HepG2 (cell line): ENCODE measurements at regions not wholly inside any gene's neighbourhood (a gene's known extent, or its start where the extent isn't known, plus 50 kb on each side); places are given as distances from the start of the nearest gene placed in this dataset.

Experiments used
- ATAC-seq: fragments of 200-7000 bp; cut with Tn5 transposase; 3 replicates; pipeline ENCODE4 v1.9.1; 2020; ENCODE audit warnings: mild to moderate bottlenecking, moderate library complexity
- BruUV-seq: library from RNA; stranded (reverse); fragments of 400-500 nt; replicated peaks from 2 replicates; lab custom pipeline; 2021; lab: Mats Ljungman, UMichigan
- CTCF ChIA-PET: fragments of 300-600 bp; formaldehyde crosslinking; extraction: SDS; loops from one replicate; lab custom pipeline; 2021; ENCODE audit warnings: low total read pairs, inconsistent platforms, low intra/inter-chr PET ratio; lab: Yijun Ruan, JAX
- POLR2A ChIA-PET: fragments of 350-600 bp; sonication (Branson Sonifier 250); formaldehyde crosslinking; loops from one replicate; lab custom pipeline; 2020; ENCODE audit warnings: antibody characterized with exemption, inconsistent platforms; lab: Yijun Ruan, JAX
- DNase-seq: peaks from one replicate; pipeline ENCODE4 v3.0.0-alpha.2; 2015; ENCODE audit warnings: low spot score
- FAIRE-seq: peaks from 3 replicates; lab custom pipeline; 2011; peaks lifted over from hg19 to GRCh38; lab: Jason Lieb, UNC
- H2AFZ ChIP-seq: one replicate; pipeline ENCODE4 v1.6.1; 2011; ENCODE audit warnings: low read length, inconsistent platforms
- H3K27ac ChIP-seq: fragments of 300-600 bp; 3 replicates; pipeline ENCODE4 v1.8.0; 2011; ENCODE audit warnings: mixed run types, mild to moderate bottlenecking, mixed read lengths, low read length, inconsistent platforms; ENCODE audit not compliant: insufficient read depth; ENCODE audit errors: extremely low read length
- H3K27me3 ChIP-seq, 2 experiments: fragments of 200-600 bp in 1 of 2; 2 replicates in 1 of 2; 3 replicates in 1 of 2; pipeline versions ENCODE4 v1.6.0 to v1.8.0; 2011; ENCODE audit warnings: low read length in 2 of 2, mild to moderate bottlenecking in 2 of 2, moderate library complexity in 2 of 2, inconsistent platforms in 1 of 2; ENCODE audit not compliant: insufficient read depth in 2 of 2, control insufficient read depth in 1 of 2
- H3K36me3 ChIP-seq, 2 experiments: fragments of 200-600 bp in 1 of 2; replicated peaks in 1 of 2; 2 replicates in 1 of 2; 3 replicates in 1 of 2; pipeline versions ENCODE4 v1.5.1 to v1.8.0; 2011; ENCODE audit warnings: low read length in 2 of 2, inconsistent platforms in 1 of 2; ENCODE audit not compliant: insufficient read depth in 2 of 2, control insufficient read depth in 1 of 2
- H3K4me1 ChIP-seq: 2 replicates; pipeline ENCODE4 v1.5.1; 2012; ENCODE audit warnings: low read length, inconsistent platforms; ENCODE audit not compliant: insufficient read depth
- H3K4me2 ChIP-seq: 2 replicates; pipeline ENCODE4 v1.6.0; 2011; ENCODE audit warnings: low read depth, low read length, inconsistent platforms
- H3K4me3 ChIP-seq, 3 experiments: fragments of 200-600 bp in 1 of 3; sonication (generic), shearing (Covaris generic) in 1 of 3; replicated peaks in 1 of 3; 2 replicates each; pipeline ENCODE4 v1.5.1; 2011 to 2016; ENCODE audit warnings: low read length in 3 of 3, inconsistent platforms in 2 of 3, low read depth in 2 of 3, mild to moderate bottlenecking in 2 of 3, control low read depth in 1 of 3, mixed read lengths in 1 of 3; ENCODE audit not compliant: insufficient read depth in 1 of 3
- H3K79me2 ChIP-seq: one replicate; pipeline ENCODE4 v1.6.1; 2011; ENCODE audit warnings: low read length, inconsistent platforms; ENCODE audit not compliant: insufficient read depth
- H3K9ac ChIP-seq: 2 replicates; pipeline ENCODE4 v1.6.0; 2011; ENCODE audit warnings: mild to moderate bottlenecking, low read depth, low read length, inconsistent platforms; ENCODE audit not compliant: insufficient read depth
- H3K9me3 ChIP-seq: 2 replicates; pipeline ENCODE4 v1.5.1; 2012; ENCODE audit warnings: mild to moderate bottlenecking, low read length
- H4K20me1 ChIP-seq: 2 replicates; pipeline ENCODE4 v1.6.0; 2011; ENCODE audit warnings: inconsistent platforms, mild to moderate bottlenecking, low read length, moderate library complexity; ENCODE audit not compliant: insufficient read depth
- CHCHD3 ChIP-seq: sonication (generic); formaldehyde crosslinking; IDR thresholded peaks from 2 replicates; pipeline ENCODE4 v1.8.0; 2022; ENCODE audit warnings: mild to moderate bottlenecking, missing genetic modification reagents, moderate library complexity
- DDIT3 ChIP-seq: sonication (generic); formaldehyde crosslinking; IDR thresholded peaks from 2 replicates; pipeline ENCODE4 v1.4.0; 2020; ENCODE audit warnings: mild to moderate bottlenecking, missing genetic modification reagents
- E2F2 ChIP-seq: sonication (generic); formaldehyde crosslinking; IDR thresholded peaks from 2 replicates; pipeline ENCODE4 v1.4.0; 2020; ENCODE audit warnings: missing genetic modification reagents, borderline replicate concordance
- ISL2 ChIP-seq: sonication (generic); formaldehyde crosslinking; IDR thresholded peaks from 2 replicates; pipeline ENCODE4 v1.5.0; 2020; ENCODE audit warnings: missing genetic modification reagents
- NFKBIZ ChIP-seq: IDR thresholded peaks from 2 replicates; pipeline ENCODE4 v1.6.1; 2018; ENCODE audit warnings: missing genetic modification reagents, missing compliant biosample characterization
- ONECUT2 ChIP-seq: sonication (generic); formaldehyde crosslinking; IDR thresholded peaks from 2 replicates; pipeline ENCODE4 v1.4.0; 2020; ENCODE audit warnings: missing genetic modification reagents
- THRA ChIP-seq: sonication (generic); formaldehyde crosslinking; IDR thresholded peaks from 2 replicates; pipeline ENCODE4 v1.4.0; 2020; ENCODE audit warnings: missing genetic modification reagents, borderline replicate concordance
- ZBED4 ChIP-seq: sonication (generic); formaldehyde crosslinking; IDR thresholded peaks from 2 replicates; pipeline ENCODE4 v1.4.0; 2020; ENCODE audit warnings: missing genetic modification reagents, borderline replicate concordance
- ZKSCAN5 ChIP-seq: sonication (generic); formaldehyde crosslinking; IDR thresholded peaks from 2 replicates; pipeline ENCODE4 v1.5.1; 2020; ENCODE audit warnings: mild to moderate bottlenecking, missing genetic modification reagents
- ZNF256 ChIP-seq: sonication (generic); formaldehyde crosslinking; conservative IDR thresholded peaks from 2 replicates; pipeline ENCODE4 v1.4.0; 2020; ENCODE audit warnings: missing genetic modification reagents
- ZNF567 ChIP-seq: sonication (generic); formaldehyde crosslinking; IDR thresholded peaks from 2 replicates; pipeline ENCODE4 v1.8.1; 2023; ENCODE audit warnings: mild to moderate bottlenecking, missing genetic modification reagents, borderline replicate concordance
- ZNF574 ChIP-seq: sonication (generic); formaldehyde crosslinking; IDR thresholded peaks from 2 replicates; pipeline ENCODE4 v1.4.0; 2020; ENCODE audit warnings: missing genetic modification reagents
- WGBS: methylation state at CpG from one replicate; pipeline ENCODE4 v1.1.6; 2017; ENCODE audit warnings: low lambda C conversion rate; 5-methylcytosine and 5-hydroxymethylcytosine counted together
- in situ Hi-C: cut with HindIII; loops from 2 replicates; pipeline ENCODE4 v1.10.0; 2017; ENCODE audit warnings: low pct_unique_long_range_greater_than_20kb; ENCODE audit not compliant: extremely low pct_ligation_motif_present
- intact Hi-C: fragments of 100-400 bp; cut with micrococcal nuclease; formaldehyde crosslinking; loops from one replicate; pipeline ENCODE4 v1.10.0; 2022; ENCODE audit not compliant: unreplicated experiment

- no peak for TF ChIP-seq ZBED4 (CRISPR knock-in tag)
- TF ChIP-seq ISL2 (CRISPR knock-in tag): no peak
- no peak for TF ChIP-seq E2F2 (CRISPR knock-in tag)
- no peak for TF ChIP-seq DDIT3
These were observed 72.5 kb upstream of the LPAR1 start (continued) for GRCh38 chr9:111110805-111111204.

- FAIRE-seq (no peak), ATAC-seq (no peak), DNase-seq (no peak)
- Histone ChIP-seq H3K79me2 (no peaks in the 10 kb centered on the region), H3K4me3 (no peak overlapping the region), H3K27ac (no peak overlapping the region), H3K27me3 (no peaks in the 10 kb centered on the region; a peak in 1 of 5 replicates), H2AFZ (no peak overlapping the region), H4K20me1 (no peaks in the 10 kb centered on the region), H3K9ac (no peak overlapping the region), H3K4me1 (no peaks in the 10 kb centered on the region), H3K36me3 (no peaks in the 10 kb centered on the region), H3K4me2 (no peak overlapping the region), H3K9me3 (no peaks in the 10 kb centered on the region)
- BruUV-seq: no TSS peak
- CTCF ChIA-PET: no interaction called here
- intact Hi-C loops: no loop called here
- in situ Hi-C loops: no loop called here
- POLR2A ChIA-PET: no interaction called here
- 0% methylated on average over 3 of the region's 3 CpGs for WGBS
- TF ChIP-seq NFKBIZ (CRISPR knock-in tag) (no peak), ZNF567 (no peak), THRA (no peak), ZNF256 (CRISPR knock-in tag) (no peak), CHCHD3 (CRISPR knock-in tag) (no peak), ZKSCAN5 (CRISPR knock-in tag) (no peak), ZNF574 (CRISPR knock-in tag) (no peak), ONECUT2 (no peak)
These were observed 70.7 kb upstream of the LPAR1 start for GRCh38 chr9:111108946-111109345.
